Fibroblast of mammary gland (primary cell): ENCODE measurements at regions not wholly inside any gene's neighbourhood (a gene's known extent, or its start where the extent isn't known, plus 50 kb on each side); places are given as distances from the start of the nearest gene placed in this dataset.
A peak's percentile ranks its signal among the peaks of the same experiment; 100 is the strongest.

Source experiments
- DNase-seq: peaks from one replicate; pipeline ENCODE4 v3.0.0-alpha.2; 2010; ENCODE audit warnings: low read depth
- H3K4me3 ChIP-seq: 2 replicates; pipeline ENCODE4 v1.5.1; 2011; ENCODE audit warnings: low read depth, mild to moderate bottlenecking, low read length, moderate library complexity; ENCODE audit not compliant: control insufficient read depth
- CTCF ChIP-seq: conservative IDR thresholded peaks from 2 replicates; pipeline ENCODE4 v1.5.1; 2011; ENCODE audit warnings: low read depth, low read length, inconsistent platforms; ENCODE audit not compliant: control insufficient read depth, insufficient read depth

DNA sequence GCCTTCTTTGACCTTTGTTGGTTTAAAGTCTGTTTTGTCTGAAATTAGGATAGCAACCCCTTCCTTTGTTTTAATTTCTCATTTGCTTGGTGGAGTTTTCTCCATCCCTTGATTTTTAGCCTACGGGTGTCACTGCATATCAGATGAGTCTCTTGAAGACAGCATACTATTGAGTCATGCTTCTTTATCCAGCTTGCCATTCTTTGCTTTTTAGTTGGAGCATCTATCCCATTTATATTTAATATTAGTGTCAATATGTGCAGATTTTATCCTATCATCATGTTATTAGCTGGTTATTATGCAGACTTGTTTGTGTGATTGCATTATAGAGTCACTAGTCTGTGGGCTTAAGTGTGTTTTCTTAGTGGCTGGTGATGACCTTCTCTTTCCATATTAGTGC lies 622.2 kb downstream of the MMUT start:
- no peak overlapping the region for H3K4me3 ChIP-seq
- no peak for TF ChIP-seq CTCF
- peak; percentile 20 for DNase-seq

DNA sequence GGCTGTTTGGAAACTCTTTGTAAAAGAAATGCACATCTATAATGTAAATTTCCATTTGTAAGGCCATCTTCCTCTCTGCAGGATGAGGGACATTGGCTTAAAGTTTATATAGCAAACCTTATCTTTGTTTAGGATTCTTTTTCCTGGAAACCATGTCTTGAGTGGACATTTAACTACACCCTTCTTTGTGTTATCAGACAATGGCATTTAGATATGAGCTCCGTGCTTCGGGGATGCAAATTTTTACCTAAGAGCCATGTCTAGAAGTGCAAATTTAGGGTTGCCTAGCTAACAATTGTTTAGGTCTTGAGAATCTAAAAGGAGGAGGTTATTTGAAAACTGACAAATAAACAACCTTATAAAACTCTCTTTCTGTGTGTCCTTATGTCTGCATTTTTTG lies 623.8 kb downstream of the MMUT start:
- TF ChIP-seq CTCF = no peak
- H3K4me3 ChIP-seq = no peak overlapping the region
- no peak for DNase-seq

DNA sequence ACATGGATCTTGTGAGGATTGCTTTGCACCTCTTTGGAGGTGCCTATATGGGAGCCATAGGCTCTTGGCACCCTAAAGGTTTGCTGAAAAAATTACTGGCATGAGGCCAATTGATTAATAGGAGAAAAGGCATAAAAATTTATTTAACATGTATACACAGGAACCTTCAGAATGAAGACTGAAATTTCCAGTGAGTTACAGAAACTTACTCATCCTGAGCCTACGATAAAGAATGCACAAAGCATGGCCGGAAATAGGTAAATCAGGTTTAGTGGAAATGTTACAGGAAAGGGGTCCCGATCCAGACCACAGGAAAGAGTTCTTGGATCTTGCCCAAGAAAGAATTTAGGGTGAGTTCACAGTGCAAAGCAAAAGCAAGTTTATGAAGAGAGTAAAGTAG lies 625.3 kb downstream of the MMUT start:
- DNase-seq = no peak
- H3K4me3 ChIP-seq = no peak overlapping the region
- TF ChIP-seq CTCF = no peak

DNA sequence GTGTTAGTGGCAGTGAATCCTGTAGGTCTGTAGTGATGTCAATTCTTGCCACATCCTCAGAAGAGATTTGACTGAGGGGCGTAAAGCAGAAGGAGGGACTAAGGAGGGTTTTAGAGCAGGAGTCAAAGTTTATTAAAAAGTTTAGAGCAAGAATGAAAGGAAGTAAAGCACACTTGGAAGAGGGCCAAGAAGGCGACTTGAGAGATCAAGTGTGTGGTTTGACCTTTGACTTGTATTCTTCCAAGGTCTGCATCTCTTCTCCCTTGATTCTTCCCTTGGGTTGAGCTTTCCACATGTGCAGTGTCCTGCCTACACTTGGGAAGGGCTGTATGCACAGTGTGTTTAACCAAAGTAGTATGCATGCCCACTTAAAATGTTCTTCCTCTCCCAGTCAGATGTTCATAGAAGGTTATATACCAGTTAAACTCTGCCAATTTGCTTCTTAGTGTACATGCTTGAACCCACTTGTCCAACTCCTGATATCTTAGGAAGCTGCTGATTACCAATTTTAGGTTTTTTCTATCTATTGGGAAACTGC lies 627.6 kb downstream of the MMUT start:
- DNase-seq = peak; percentile 60
- no peak overlapping the region for H3K4me3 ChIP-seq
- no peak for TF ChIP-seq CTCF

- no peak overlapping the region for H3K4me3 ChIP-seq
- TF ChIP-seq CTCF = no peak
- peak; percentile 69 for DNase-seq
Observed at GRCh38 chr6:48834706-48835105, 628.3 kb downstream of the MMUT start.

DNA sequence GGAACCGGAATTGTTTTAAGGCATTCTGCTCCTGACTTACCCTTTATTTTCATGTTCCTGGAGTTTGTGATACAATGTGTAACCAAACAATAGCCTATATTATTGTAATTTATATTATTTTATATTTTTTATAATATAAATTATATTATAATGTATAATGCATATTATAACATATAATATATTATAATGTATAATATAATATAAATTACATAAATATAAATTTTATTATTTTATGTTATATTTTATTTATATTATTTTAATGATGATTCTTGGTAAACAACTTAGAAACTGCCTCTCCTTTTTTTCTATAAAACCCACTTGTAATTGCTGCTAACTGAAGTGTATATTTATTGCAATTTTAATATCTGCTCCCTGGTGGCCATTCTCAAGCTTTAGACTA lies 629.1 kb downstream of the MMUT start:
- H3K4me3 ChIP-seq = no peak overlapping the region
- no peak for DNase-seq
- TF ChIP-seq CTCF = no peak
